ENCODE measurements at regions not wholly inside any gene's neighbourhood (a gene's known extent, or its start where the extent isn't known, plus 50 kb on each side); places are given as distances from the start of the nearest gene placed in this dataset.

- DNase-seq (ENCODE audit: low read depth) = no peak
- no peak for TF ChIP-seq CTCF (conservative IDR thresholded peaks at IDR 0.05; ENCODE audit: control insufficient read depth, insufficient read depth, low read depth, low read length)
These were observed 673.1 kb upstream of the CPEB2 start for GRCh38 chr4:14329228-14329627.

GRCh38 chr4:14333616-14334015 is 668.7 kb upstream of the CPEB2 start:
- no peak overlapping the region for H3K4me3 ChIP-seq (ENCODE audit: control insufficient read depth, low read depth, low read length)
- no peak for DNase-seq (ENCODE audit: low read depth)
- no peak for TF ChIP-seq CTCF (conservative IDR thresholded peaks at IDR 0.05; ENCODE audit: control insufficient read depth, insufficient read depth, low read depth, low read length)

More at GRCh38 chr4:14329228-14329627, 673.1 kb upstream of the CPEB2 start:
- H3K4me3 ChIP-seq (ENCODE audit: control insufficient read depth, low read depth, low read length) = no peak overlapping the region

GRCh38 chr4:14334166-14334565 is 668.1 kb upstream of the CPEB2 start:
- no peak for DNase-seq (ENCODE audit: low read depth)
- no peak overlapping the region for H3K4me3 ChIP-seq (ENCODE audit: control insufficient read depth, low read depth, low read length)
- TF ChIP-seq CTCF (conservative IDR thresholded peaks at IDR 0.05; ENCODE audit: control insufficient read depth, insufficient read depth, low read depth, low read length) = no peak

GRCh38 chr4:14335872-14336271 is 666.4 kb upstream of the CPEB2 start:
- no peak for TF ChIP-seq CTCF (conservative IDR thresholded peaks at IDR 0.05; ENCODE audit: control insufficient read depth, insufficient read depth, low read depth, low read length)
- no peak for DNase-seq (ENCODE audit: low read depth)
- H3K4me3 ChIP-seq (ENCODE audit: control insufficient read depth, low read depth, low read length) = no peak overlapping the region

- no peak for TF ChIP-seq CTCF (conservative IDR thresholded peaks at IDR 0.05; ENCODE audit: control insufficient read depth, insufficient read depth, low read depth, low read length)
- peak; percentile 16 for DNase-seq (ENCODE audit: low read depth)
- H3K4me3 ChIP-seq (ENCODE audit: control insufficient read depth, low read depth, low read length) = no peak overlapping the region
These were observed 665.6 kb upstream of the CPEB2 start for GRCh38 chr4:14336656-14337055.

- TF ChIP-seq CTCF (conservative IDR thresholded peaks at IDR 0.05; ENCODE audit: control insufficient read depth, insufficient read depth, low read depth, low read length) = no peak
- peak; percentile 21 for DNase-seq (ENCODE audit: low read depth)
- no peak overlapping the region for H3K4me3 ChIP-seq (ENCODE audit: control insufficient read depth, low read depth, low read length)
These were observed 664.2 kb upstream of the CPEB2 start for GRCh38 chr4:14337892-14338584.

All from fibroblast of mammary gland (primary cell).